ENCODE measurements at regions not wholly inside any gene's neighbourhood (a gene's known extent, or its start where the extent isn't known, plus 50 kb on each side); places are given as distances from the start of the nearest gene placed in this dataset.

DNA sequence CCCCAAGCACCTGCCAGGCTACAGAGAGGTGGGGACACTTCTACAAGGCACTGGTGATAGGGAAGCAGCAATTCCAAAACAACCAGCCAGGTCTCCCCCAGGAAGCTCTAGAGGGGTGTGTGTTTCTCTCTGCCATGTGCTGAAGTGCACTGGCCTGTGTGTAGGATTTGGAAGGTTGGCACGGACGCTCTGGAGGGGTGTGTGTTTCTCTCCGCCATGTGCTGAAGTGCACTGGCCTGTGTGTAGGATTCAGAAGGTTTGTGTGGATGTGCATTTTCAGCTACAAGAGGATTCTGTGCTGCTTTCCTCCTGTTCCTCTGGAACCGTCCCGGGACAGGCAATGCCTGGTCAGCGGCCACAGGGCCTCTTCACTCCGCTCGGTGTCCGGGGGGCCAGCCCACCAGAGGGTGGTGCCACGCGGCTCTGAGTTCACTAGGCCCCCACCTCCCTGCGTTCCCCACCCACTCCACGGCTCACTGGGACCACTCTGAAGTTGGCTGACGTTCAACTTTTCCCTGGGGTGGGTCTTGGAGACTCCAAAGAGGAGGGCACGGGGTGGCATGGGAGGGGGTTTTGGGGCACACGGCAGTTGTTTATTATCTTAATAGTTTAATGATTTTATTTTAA is 552.8 kb downstream of the BRD1 start:
- Histone ChIP-seq H3K27ac (replicated peaks) (no peak overlapping the region), H3K27me3 (ENCODE audit: insufficient read depth, poor library complexity, severe bottlenecking) (no peaks in the 10 kb centered on the region), H3K4me3 (replicated peaks; ENCODE audit: insufficient read depth, low read length) (no peak overlapping the region)
- TF ChIP-seq, protein P1, sequence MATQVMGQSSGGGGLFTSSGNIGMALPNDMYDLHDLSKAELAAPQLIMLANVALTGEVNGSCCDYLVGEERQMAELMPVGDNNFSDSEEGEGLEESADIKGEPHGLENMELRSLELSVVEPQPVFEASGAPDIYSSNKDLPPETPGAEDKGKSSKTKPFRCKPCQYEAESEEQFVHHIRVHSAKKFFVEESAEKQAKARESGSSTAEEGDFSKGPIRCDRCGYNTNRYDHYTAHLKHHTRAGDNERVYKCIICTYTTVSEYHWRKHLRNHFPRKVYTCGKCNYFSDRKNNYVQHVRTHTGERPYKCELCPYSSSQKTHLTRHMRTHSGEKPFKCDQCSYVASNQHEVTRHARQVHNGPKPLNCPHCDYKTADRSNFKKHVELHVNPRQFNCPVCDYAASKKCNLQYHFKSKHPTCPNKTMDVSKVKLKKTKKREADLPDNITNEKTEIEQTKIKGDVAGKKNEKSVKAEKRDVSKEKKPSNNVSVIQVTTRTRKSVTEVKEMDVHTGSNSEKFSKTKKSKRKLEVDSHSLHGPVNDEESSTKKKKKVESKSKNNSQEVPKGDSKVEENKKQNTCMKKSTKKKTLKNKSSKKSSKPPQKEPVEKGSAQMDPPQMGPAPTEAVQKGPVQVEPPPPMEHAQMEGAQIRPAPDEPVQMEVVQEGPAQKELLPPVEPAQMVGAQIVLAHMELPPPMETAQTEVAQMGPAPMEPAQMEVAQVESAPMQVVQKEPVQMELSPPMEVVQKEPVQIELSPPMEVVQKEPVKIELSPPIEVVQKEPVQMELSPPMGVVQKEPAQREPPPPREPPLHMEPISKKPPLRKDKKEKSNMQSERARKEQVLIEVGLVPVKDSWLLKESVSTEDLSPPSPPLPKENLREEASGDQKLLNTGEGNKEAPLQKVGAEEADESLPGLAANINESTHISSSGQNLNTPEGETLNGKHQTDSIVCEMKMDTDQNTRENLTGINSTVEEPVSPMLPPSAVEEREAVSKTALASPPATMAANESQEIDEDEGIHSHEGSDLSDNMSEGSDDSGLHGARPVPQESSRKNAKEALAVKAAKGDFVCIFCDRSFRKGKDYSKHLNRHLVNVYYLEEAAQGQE (IDR thresholded peaks at IDR 0.05; ENCODE audit: insufficient replicate concordance, low read depth), result no peak
- TF ChIP-seq, protein P2, sequence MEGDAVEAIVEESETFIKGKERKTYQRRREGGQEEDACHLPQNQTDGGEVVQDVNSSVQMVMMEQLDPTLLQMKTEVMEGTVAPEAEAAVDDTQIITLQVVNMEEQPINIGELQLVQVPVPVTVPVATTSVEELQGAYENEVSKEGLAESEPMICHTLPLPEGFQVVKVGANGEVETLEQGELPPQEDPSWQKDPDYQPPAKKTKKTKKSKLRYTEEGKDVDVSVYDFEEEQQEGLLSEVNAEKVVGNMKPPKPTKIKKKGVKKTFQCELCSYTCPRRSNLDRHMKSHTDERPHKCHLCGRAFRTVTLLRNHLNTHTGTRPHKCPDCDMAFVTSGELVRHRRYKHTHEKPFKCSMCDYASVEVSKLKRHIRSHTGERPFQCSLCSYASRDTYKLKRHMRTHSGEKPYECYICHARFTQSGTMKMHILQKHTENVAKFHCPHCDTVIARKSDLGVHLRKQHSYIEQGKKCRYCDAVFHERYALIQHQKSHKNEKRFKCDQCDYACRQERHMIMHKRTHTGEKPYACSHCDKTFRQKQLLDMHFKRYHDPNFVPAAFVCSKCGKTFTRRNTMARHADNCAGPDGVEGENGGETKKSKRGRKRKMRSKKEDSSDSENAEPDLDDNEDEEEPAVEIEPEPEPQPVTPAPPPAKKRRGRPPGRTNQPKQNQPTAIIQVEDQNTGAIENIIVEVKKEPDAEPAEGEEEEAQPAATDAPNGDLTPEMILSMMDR (IDR thresholded peaks at IDR 0.05; ENCODE audit: insufficient read depth, low read length), result no peak
- TF ChIP-seq POLR2AphosphoS5 (IDR thresholded peaks at IDR 0.05; ENCODE audit: low read depth) (no peak), GABPA (IDR thresholded peaks at IDR 0.05; ENCODE audit: low read depth) (no peak), SPI1 (IDR thresholded peaks at IDR 0.05; ENCODE audit: borderline replicate concordance, low read depth) (no peak)
- DNase-seq (ENCODE audit: low read depth in 1 of 2, low spot score in 1 of 2), result no peak

DNA sequence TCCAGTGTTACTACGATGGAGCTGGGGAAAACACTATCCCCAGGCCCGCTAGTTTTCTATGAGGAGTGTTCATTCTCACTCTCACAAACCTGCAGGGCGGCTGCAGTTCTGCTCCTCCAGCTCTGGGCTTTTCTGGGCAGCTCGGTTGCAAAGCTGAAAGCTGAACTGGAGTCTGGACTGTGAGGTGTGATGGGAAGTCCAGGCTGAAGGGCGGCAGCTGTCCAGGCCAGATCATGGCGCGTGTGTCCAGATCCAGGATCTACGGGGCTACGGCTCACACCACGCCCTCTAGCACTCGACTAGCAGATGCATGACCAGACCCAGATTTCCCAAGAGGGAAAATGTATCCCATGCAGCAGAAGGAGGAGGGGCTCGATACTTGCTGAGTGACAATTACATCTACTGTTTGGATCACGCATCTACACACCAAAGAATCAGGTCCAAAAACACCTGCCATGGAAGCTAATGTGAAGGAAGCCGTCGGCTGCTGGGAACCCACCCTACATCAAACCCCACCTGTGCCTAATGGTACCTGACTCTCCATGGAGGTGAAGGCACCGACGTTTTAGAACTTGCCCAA is 555.0 kb downstream of the BRD1 start:
- no peak overlapping the region for H3K4me3 ChIP-seq (replicated peaks; ENCODE audit: insufficient read depth, low read length)
- DNase-seq (ENCODE audit: low read depth in 1 of 2, low spot score in 1 of 2), result no peak
- TF ChIP-seq SPI1 (IDR thresholded peaks at IDR 0.05; ENCODE audit: borderline replicate concordance, low read depth) (no peak), GABPA (IDR thresholded peaks at IDR 0.05; ENCODE audit: low read depth) (no peak), POLR2AphosphoS5 (IDR thresholded peaks at IDR 0.05; ENCODE audit: low read depth) (no peak)
- TF ChIP-seq, protein P2 (IDR thresholded peaks at IDR 0.05; ENCODE audit: insufficient read depth, low read length), result no peak
- TF ChIP-seq, protein P1 (IDR thresholded peaks at IDR 0.05; ENCODE audit: insufficient replicate concordance, low read depth), result no peak
- no peaks in the 10 kb centered on the region for H3K27me3 ChIP-seq (ENCODE audit: insufficient read depth, poor library complexity, severe bottlenecking)
- no peak overlapping the region for H3K27ac ChIP-seq (replicated peaks)

DNA sequence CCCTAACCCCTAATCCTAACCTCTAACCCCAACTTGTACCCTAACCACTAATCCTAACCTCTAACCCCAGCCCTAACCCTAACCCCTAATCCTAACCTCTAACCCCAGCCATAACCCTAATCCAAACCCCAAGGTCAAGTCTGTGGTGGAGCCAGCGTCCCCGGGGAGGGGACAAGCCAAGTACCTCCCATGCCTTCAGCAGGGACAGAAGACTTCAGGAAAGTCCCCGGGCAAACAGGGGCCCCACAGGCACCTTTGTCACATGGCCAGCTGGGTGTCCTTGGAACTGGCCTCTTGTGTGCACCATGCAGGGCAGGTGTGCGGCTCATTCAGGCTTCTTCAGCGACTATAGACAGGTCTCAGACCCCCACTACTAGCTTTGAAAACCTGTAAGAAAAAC is 555.8 kb downstream of the BRD1 start:
- TF ChIP-seq, protein P2 (IDR thresholded peaks at IDR 0.05; ENCODE audit: insufficient read depth, low read length), result no peak
- TF ChIP-seq GABPA (IDR thresholded peaks at IDR 0.05; ENCODE audit: low read depth), result no peak
- no peak for TF ChIP-seq POLR2AphosphoS5 (IDR thresholded peaks at IDR 0.05; ENCODE audit: low read depth)
- no peak for TF ChIP-seq SPI1 (IDR thresholded peaks at IDR 0.05; ENCODE audit: borderline replicate concordance, low read depth)
- DNase-seq (ENCODE audit: low read depth in 1 of 2, low spot score in 1 of 2), result no peak
- no peak overlapping the region for H3K4me3 ChIP-seq (replicated peaks; ENCODE audit: insufficient read depth, low read length)
- H3K27ac ChIP-seq (replicated peaks), result no peak overlapping the region
- peaks cover 2% of the 10 kb centered on the region for H3K27me3 ChIP-seq (ENCODE audit: insufficient read depth, poor library complexity, severe bottlenecking)

Data from HL-60 (cell line).